ENCODE measurements at regions not wholly inside any gene's neighbourhood (a gene's known extent, or its start where the extent isn't known, plus 50 kb on each side); places are given as distances from the start of the nearest gene placed in this dataset.
"Not testable (repeated sequence)": the region's sequence is repeated elsewhere in the genome, so short reads cannot be mapped to it uniquely, and the experiment has no call there.

- CTCF ChIA-PET, result no interaction called here
- POLR2A ChIA-PET, result no interaction called here
- WGBS (ENCODE audit: insufficient coverage), result 100% methylated on average over 1 of the region's 2 CpGs
Observed at GRCh38 chr6:71822625-71823024, 63.7 kb upstream of the RIMS1 start.

GRCh38 chr6:71832110-71832764, 54.1 kb upstream of the RIMS1 start:
- CTCF ChIA-PET; H3K27ac ChIP-seq (ENCODE audit: insufficient read depth in 1 of 2, low read depth in 1 of 2, low read length in 2 of 2, poor library complexity in 1 of 2, severe bottlenecking in 2 of 2); H3K27me3 ChIP-seq (replicated peaks in 2 of 5; ENCODE audit: control insufficient read depth in 4 of 5, insufficient read depth in 5 of 5, low read length in 4 of 5); H3K36me3 ChIP-seq (ENCODE audit: control insufficient read depth in 4 of 4, insufficient read depth in 4 of 4, low read length in 3 of 4); POLR2A ChIA-PET; DNase-seq; H3K9me3 ChIP-seq (ENCODE audit: control extremely low read depth in 1 of 5, control insufficient read depth in 4 of 5, insufficient read depth in 2 of 5, low read depth in 1 of 5, low read length in 4 of 5); H3K4me1 ChIP-seq (ENCODE audit: control extremely low read depth in 1 of 4, control insufficient read depth in 4 of 4, insufficient read depth in 4 of 4, low read length in 3 of 4); H3K4me3 ChIP-seq (ENCODE audit: control insufficient read depth in 1 of 7, extremely low read depth in 1 of 7, insufficient read depth in 4 of 7, low read depth in 2 of 7, low read length in 6 of 7): not testable (repeated sequence)
- WGBS (ENCODE audit: insufficient coverage), result 97% methylated on average over 13 of the region's 25 CpGs

More at GRCh38 chr6:71822625-71823024, 63.7 kb upstream of the RIMS1 start:
- no peaks in the 10 kb centered on the region for H3K36me3 ChIP-seq (ENCODE audit: control insufficient read depth in 4 of 4, insufficient read depth in 4 of 4, low read length in 3 of 4)
- DNase-seq, result no peak
- H3K27ac ChIP-seq (ENCODE audit: insufficient read depth in 1 of 2, low read depth in 1 of 2, low read length in 2 of 2, poor library complexity in 1 of 2, severe bottlenecking in 2 of 2), result no peak overlapping the region
- H3K27me3 ChIP-seq (replicated peaks in 2 of 5; ENCODE audit: control insufficient read depth in 4 of 5, insufficient read depth in 5 of 5, low read length in 4 of 5), result no peaks in the 10 kb centered on the region
- no peaks in the 10 kb centered on the region for H3K4me1 ChIP-seq (ENCODE audit: control extremely low read depth in 1 of 4, control insufficient read depth in 4 of 4, insufficient read depth in 4 of 4, low read length in 3 of 4)
- no peak overlapping the region for H3K4me3 ChIP-seq (ENCODE audit: control insufficient read depth in 1 of 7, extremely low read depth in 1 of 7, insufficient read depth in 4 of 7, low read depth in 2 of 7, low read length in 6 of 7)
- H3K9me3 ChIP-seq (ENCODE audit: control extremely low read depth in 1 of 5, control insufficient read depth in 4 of 5, insufficient read depth in 2 of 5, low read depth in 1 of 5, low read length in 4 of 5), result no peaks in the 10 kb centered on the region
